Endodermal cell (in vitro differentiated cells): ENCODE measurements at regions not wholly inside any gene's neighbourhood (a gene's known extent, or its start where the extent isn't known, plus 50 kb on each side); places are given as distances from the start of the nearest gene placed in this dataset.
"Not testable (repeated sequence)": the region's sequence is repeated elsewhere in the genome, so short reads cannot be mapped to it uniquely, and the experiment has no call there.

Experiments
- DNase-seq: peaks from one replicate; pipeline ENCODE4 v3.0.0-alpha.2; 2017
- H3K27ac ChIP-seq: 2 replicates; pipeline ENCODE4 v1.5.1; 2013; ENCODE audit warnings: mild to moderate bottlenecking, low read depth, low read length, moderate library complexity
- H3K27me3 ChIP-seq: 2 replicates; pipeline ENCODE4 v1.6.1; 2013; ENCODE audit warnings: mild to moderate bottlenecking, low read length, moderate library complexity; ENCODE audit not compliant: insufficient read depth, control insufficient read depth, poor library complexity, severe bottlenecking
- H3K36me3 ChIP-seq: 2 replicates; pipeline ENCODE4 v1.7.0; 2013; ENCODE audit warnings: mild to moderate bottlenecking, low read length, moderate library complexity; ENCODE audit not compliant: control insufficient read depth, insufficient read depth
- H3K4me1 ChIP-seq: one replicate; pipeline ENCODE4 v1.7.0; 2013; ENCODE audit warnings: low read length; ENCODE audit not compliant: control insufficient read depth, insufficient read depth
- H3K4me3 ChIP-seq: 2 replicates; pipeline ENCODE4 v1.5.1; 2013; ENCODE audit warnings: mild to moderate bottlenecking, low read length, moderate library complexity
- H3K9ac ChIP-seq: 2 replicates; pipeline ENCODE4 v1.6.1; 2013; ENCODE audit warnings: mild to moderate bottlenecking, low read length, moderate library complexity; ENCODE audit not compliant: poor library complexity, severe bottlenecking; ENCODE audit errors: extremely low read depth
- H3K9me3 ChIP-seq: 2 replicates; pipeline ENCODE4 v1.6.1; 2013; ENCODE audit warnings: mild to moderate bottlenecking, low read length, moderate library complexity; ENCODE audit not compliant: control insufficient read depth
- H3K27ac Mint-ChIP-seq: 2 replicates; pipeline ENCODE4 v1.8.0; 2020; ENCODE audit warnings: mixed read lengths
- H3K27me3 Mint-ChIP-seq: 2 replicates; pipeline ENCODE4 v1.8.0; 2021; ENCODE audit warnings: mild to moderate bottlenecking, mixed read lengths; ENCODE audit not compliant: insufficient read depth
- H3K36me3 Mint-ChIP-seq: 2 replicates; pipeline ENCODE4 v1.8.0; 2020; ENCODE audit warnings: low read depth, mixed read lengths
- H3K4me1 Mint-ChIP-seq: 2 replicates; pipeline ENCODE4 v1.8.0; 2020; ENCODE audit warnings: mixed read lengths
- H3K4me3 Mint-ChIP-seq: 2 replicates; pipeline ENCODE4 v1.8.0; 2020; ENCODE audit warnings: mild to moderate bottlenecking, moderate library complexity, mixed read lengths
- H3K9me3 Mint-ChIP-seq: 2 replicates; pipeline ENCODE4 v1.8.0; 2020; ENCODE audit warnings: mild to moderate bottlenecking, mixed read lengths
- CTCF ChIP-seq: fragments of 200-600 bp; sonication (generic); conservative IDR thresholded peaks from 2 replicates; pipeline ENCODE4 v1.5.0; 2021; ENCODE audit warnings: antibody characterized with exemption, mild to moderate bottlenecking
- WGBS, 2 experiments: methylation state at CpG; one replicate each; pipeline versions ENCODE4 v1.1.5 to v1.1.7; 2013; ENCODE audit warnings: missing lambda C conversion rate in 2 of 2, mixed read lengths in 1 of 2; ENCODE audit not compliant: insufficient coverage in 1 of 2, insufficient read length in 1 of 2; 5-methylcytosine and 5-hydroxymethylcytosine counted together

DNA sequence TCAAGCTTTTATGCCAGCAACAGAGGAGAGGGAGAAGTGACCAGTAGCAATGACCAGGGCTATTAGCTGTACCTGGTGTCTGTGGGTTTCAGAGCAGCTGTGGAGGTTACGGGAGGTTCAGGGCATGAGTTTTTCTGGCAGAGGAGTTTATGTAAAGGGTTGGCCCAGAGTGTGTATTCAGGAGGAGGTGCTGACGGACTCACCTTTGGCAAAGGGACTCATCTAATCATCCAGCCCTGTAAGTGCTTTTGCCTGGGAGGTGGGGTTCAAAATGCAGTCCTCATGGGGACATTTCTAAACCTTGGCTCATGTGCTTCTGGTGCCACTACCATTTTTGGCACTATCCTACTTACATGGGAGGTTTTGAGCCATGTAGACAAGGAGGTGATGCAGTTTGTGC is 95.3 kb downstream of the DAD1 start:
- Mint-ChIP-seq H3K4me1 (peaks cover 45% of the 10 kb centered on the region), H3K9me3 (no peaks in the 10 kb centered on the region), H3K27ac (no peak overlapping the region), H3K27me3 (no peaks in the 10 kb centered on the region), H3K4me3 (no peak overlapping the region), H3K36me3 (no peaks in the 10 kb centered on the region)
- Histone ChIP-seq H3K4me1 (peaks cover 4% of the 10 kb centered on the region), H3K9ac (no peak overlapping the region), H3K36me3 (no peaks in the 10 kb centered on the region), H3K27me3 (no peaks in the 10 kb centered on the region), H3K9me3 (no peaks in the 10 kb centered on the region), H3K4me3 (no peak overlapping the region), H3K27ac (no peak overlapping the region)
- TF ChIP-seq CTCF, result no peak
- no peak for DNase-seq
- 85 to 100% methylated on average over 1 to 2 of the region's 2 CpGs for WGBS, 2 experiments

- no peaks in the 10 kb centered on the region for H3K9me3 Mint-ChIP-seq
- DNase-seq, result no peak
- Histone ChIP-seq H3K4me3 (no peak overlapping the region), H3K4me1 (peaks cover 4% of the 10 kb centered on the region), H3K9ac (no peak overlapping the region), H3K27me3 (no peaks in the 10 kb centered on the region), H3K9me3 (no peaks in the 10 kb centered on the region), H3K36me3 (no peaks in the 10 kb centered on the region), H3K27ac (no peak overlapping the region)
- H3K4me1 Mint-ChIP-seq, result peaks cover 52% of the 10 kb centered on the region
- no peak overlapping the region for H3K4me3 Mint-ChIP-seq
- 94 to 96% methylated on average over 10 to 15 of the region's 15 CpGs for WGBS, 2 experiments
- H3K27me3 Mint-ChIP-seq, result no peaks in the 10 kb centered on the region
- H3K36me3 Mint-ChIP-seq, result no peaks in the 10 kb centered on the region
- H3K27ac Mint-ChIP-seq, result no peak overlapping the region
- no peak for TF ChIP-seq CTCF
Measured at GRCh38 chr14:22492622-22493542, 96.1 kb downstream of the DAD1 start.

GRCh38 chr14:22491683-22492621 is 97.1 kb downstream of the DAD1 start:
- DNase-seq, result no peak
- Histone ChIP-seq H3K27me3 (no peaks in the 10 kb centered on the region), H3K9me3 (no peaks in the 10 kb centered on the region), H3K36me3 (no peaks in the 10 kb centered on the region), H3K4me1 (no peaks in the 10 kb centered on the region), H3K4me3 (no peak overlapping the region), H3K9ac (no peak overlapping the region), H3K27ac (no peak overlapping the region)
- H3K4me3 Mint-ChIP-seq, result no peak overlapping the region
- peaks cover 52% of the 10 kb centered on the region for H3K4me1 Mint-ChIP-seq
- H3K27ac Mint-ChIP-seq, result no peak overlapping the region
- WGBS, 2 experiments, result 77 to 78% methylated on average over 9 to 11 of the region's 11 CpGs
- no peak for TF ChIP-seq CTCF
- no peaks in the 10 kb centered on the region for H3K36me3 Mint-ChIP-seq
- H3K27me3 Mint-ChIP-seq, result no peaks in the 10 kb centered on the region
- no peaks in the 10 kb centered on the region for H3K9me3 Mint-ChIP-seq

DNA sequence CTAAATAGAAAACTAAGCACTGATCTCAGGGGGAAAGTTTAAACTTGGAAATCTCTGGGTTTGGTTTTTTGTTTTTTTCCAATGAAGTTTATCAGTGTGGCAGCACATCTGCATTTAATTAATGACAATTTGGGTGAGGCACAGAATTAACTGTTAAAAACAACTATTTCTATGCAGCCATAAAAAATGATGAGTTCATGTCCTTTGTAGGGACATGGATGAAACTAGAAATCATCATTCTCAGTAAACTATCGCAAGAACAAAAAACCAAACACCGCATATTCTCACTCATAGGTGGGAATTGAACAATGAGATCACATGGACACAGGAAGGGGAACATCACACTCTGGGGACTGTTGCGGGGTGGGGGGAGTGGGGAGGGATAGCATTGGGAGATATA is 98.0 kb downstream of the DAD1 start:
- H3K9me3 Mint-ChIP-seq, H3K36me3 ChIP-seq, DNase-seq, H3K27me3 ChIP-seq, H3K9ac ChIP-seq, H3K4me3 Mint-ChIP-seq, H3K4me3 ChIP-seq, H3K4me1 ChIP-seq, H3K27ac Mint-ChIP-seq, H3K36me3 Mint-ChIP-seq, H3K27me3 Mint-ChIP-seq, H3K27ac ChIP-seq, H3K9me3 ChIP-seq: not testable (repeated sequence)
- WGBS, 2 experiments, result no CpG with 5 or more reads among the region's 3 CpGs
- H3K4me1 Mint-ChIP-seq, result peaks cover 59% of the 10 kb centered on the region
